ENCODE measurements at regions not wholly inside any gene's neighbourhood (a gene's known extent, or its start where the extent isn't known, plus 50 kb on each side); places are given as distances from the start of the nearest gene placed in this dataset.

GRCh38 chr2:37585295-37585908 lies 86.0 kb downstream of the CDC42EP3 start:
- TF ChIP-seq ZC3H11A (IDR thresholded peaks at IDR 0.05; ENCODE audit: low read depth, low read length) (no peak), SMAD4 (CRISPR knock-in tag; conservative IDR thresholded peaks at IDR 0.05) (no peak), NFE2L1 (tag; IDR thresholded peaks at IDR 0.05; ENCODE audit: borderline replicate concordance, low read depth) (no peak), CBFA2T3 (IDR thresholded peaks at IDR 0.05) (no peak), SLC30A9 (CRISPR knock-in tag; IDR thresholded peaks at IDR 0.05) (no peak), CHD1 (IDR thresholded peaks at IDR 0.05; ENCODE audit: low read length) (no peak), YY1 (IDR thresholded peaks at IDR 0.05; ENCODE audit: borderline replicate concordance in 1 of 3, control insufficient read depth in 1 of 3, extremely low read depth in 1 of 3, insufficient read depth in 3 of 3, insufficient read length in 1 of 3, insufficient replicate concordance in 2 of 3, low read depth in 1 of 3, low read length in 2 of 3) (no peak), CEBPB (tag; IDR thresholded peaks at IDR 0.05) (no peak), RAD21 (CRISPR knock-in tag; conservative IDR thresholded peaks at IDR 0.05 in 1 of 2, IDR thresholded peaks at IDR 0.05 in 1 of 2) (no peak), CBFB (CRISPR knock-in tag; IDR thresholded peaks at IDR 0.05) (no peak), NCOA6 (IDR thresholded peaks at IDR 0.05) (no peak)

All from K562 (cell line).